Activated CD8-positive, alpha-beta T cell treated with anti-CD3 and anti-CD28 coated beads for 36 hours (primary cell): ENCODE measurements at regions not wholly inside any gene's neighbourhood (a gene's known extent, or its start where the extent isn't known, plus 50 kb on each side); places are given as distances from the start of the nearest gene placed in this dataset.
A peak's percentile ranks its signal among the peaks of the same experiment; 100 is the strongest.

Experiments used
- ATAC-seq: fragments of 200-7000 bp; cut with Tn5 transposase; one replicate; pipeline ENCODE4 v1.10.0; 2021; ENCODE audit warnings: mild to moderate bottlenecking, moderate library complexity
- CTCF ChIA-PET: fragments of 350-600 bp; sonication (Branson Sonifier 250); formaldehyde crosslinking; loops from one replicate; lab custom pipeline; 2021; ENCODE audit warnings: antibody characterized with exemption; lab: Charles Lee
- POLR2A ChIA-PET: fragments of 350-600 bp; sonication (Branson Sonifier 250); formaldehyde crosslinking; loops from one replicate; lab custom pipeline; 2021; ENCODE audit warnings: antibody characterized with exemption; lab: Charles Lee
- DNase-seq: peaks from one replicate; pipeline ENCODE4 v3.0.0-alpha.2; 2020
- H3K27ac Mint-ChIP-seq: one replicate; pipeline ENCODE4 v1.8.0; 2021; ENCODE audit warnings: mild to moderate bottlenecking, mixed read lengths
- H3K27me3 Mint-ChIP-seq: one replicate; pipeline ENCODE4 v1.8.0; 2021; ENCODE audit warnings: mixed read lengths
- H3K36me3 Mint-ChIP-seq: one replicate; pipeline ENCODE4 v1.8.0; 2021; ENCODE audit warnings: low read depth, mixed read lengths
- H3K4me1 Mint-ChIP-seq: one replicate; pipeline ENCODE4 v1.8.0; 2021; ENCODE audit warnings: low read depth, mixed read lengths
- H3K4me3 Mint-ChIP-seq: one replicate; pipeline ENCODE4 v1.8.0; 2021; ENCODE audit warnings: mild to moderate bottlenecking, moderate library complexity, mixed read lengths
- H3K9me3 Mint-ChIP-seq: one replicate; pipeline ENCODE4 v1.8.0; 2021; ENCODE audit warnings: mixed read lengths
- CTCF ChIP-seq: fragments of 200-600 bp; IDR thresholded peaks from one replicate; pipeline ENCODE4 v1.8.0; 2022; ENCODE audit warnings: antibody characterized with exemption, mild to moderate bottlenecking
- intact Hi-C: fragments of 100-400 bp; cut with micrococcal nuclease; formaldehyde crosslinking; loops from one replicate; pipeline ENCODE4 v1.10.0; 2022

- ChIA-PET POLR2A (interaction anchor here (0.6 kb wide), 1 partner anchor 110 kb away, joined by 3 read pairs; no protein-coding TSS in a partner anchor), CTCF (interaction anchor here (5.9 kb wide), 1 partner anchor 146 kb away, joined by 159 read pairs; no protein-coding TSS in a partner anchor)
- TF ChIP-seq CTCF = no peak
- H3K4me1 Mint-ChIP-seq = peaks cover 8% of the 10 kb centered on the region
- H3K4me3 Mint-ChIP-seq = no peak overlapping the region
- intact Hi-C loops = loop anchor here (10.0 kb wide), 1 partner anchor 495 kb away; no protein-coding TSS in a partner anchor
- no peak overlapping the region for H3K27ac Mint-ChIP-seq
- no peaks in the 10 kb centered on the region for H3K27me3 Mint-ChIP-seq
- no peak for ATAC-seq
- no peaks in the 10 kb centered on the region for H3K9me3 Mint-ChIP-seq
- no peaks in the 10 kb centered on the region for H3K36me3 Mint-ChIP-seq
- no peak for DNase-seq
These were observed 102.5 kb downstream of the EBNA1BP2 start for GRCh38 chr1:43069461-43070050.

GRCh38 chr1:43068911-43069310 is 103.2 kb downstream of the EBNA1BP2 start:
- no peak for DNase-seq
- Mint-ChIP-seq H3K4me3 (no peak overlapping the region), H3K36me3 (no peaks in the 10 kb centered on the region), H3K27me3 (no peaks in the 10 kb centered on the region), H3K9me3 (no peaks in the 10 kb centered on the region), H3K4me1 (peaks cover 8% of the 10 kb centered on the region), H3K27ac (no peak overlapping the region)
- POLR2A ChIA-PET = interaction anchor here (0.6 kb wide), 1 partner anchor 110 kb away, joined by 3 read pairs; no protein-coding TSS in a partner anchor
- no peak for TF ChIP-seq CTCF
- intact Hi-C loops = no loop called here
- no peak for ATAC-seq
- CTCF ChIA-PET = no interaction called here

- no peak overlapping the region for H3K27ac Mint-ChIP-seq
- ChIA-PET POLR2A (no interaction called here), CTCF (interaction anchor here (1.4 kb wide), 1 partner anchor 155 kb away, joined by 4 read pairs; no protein-coding TSS in a partner anchor)
- ATAC-seq (peak; percentile 34), DNase-seq (no peak)
- H3K4me1 Mint-ChIP-seq = peaks cover 6% of the 10 kb centered on the region
- no peaks in the 10 kb centered on the region for H3K9me3 Mint-ChIP-seq
- no peaks in the 10 kb centered on the region for H3K36me3 Mint-ChIP-seq
- peak overlapping the region; percentile 13 for H3K4me3 Mint-ChIP-seq
- no peak for TF ChIP-seq CTCF
- intact Hi-C loops = no loop called here
- no peaks in the 10 kb centered on the region for H3K27me3 Mint-ChIP-seq
These were observed 103.9 kb downstream of the EBNA1BP2 start for GRCh38 chr1:43067977-43068751.

- Mint-ChIP-seq H3K27ac (no peak overlapping the region), H3K27me3 (no peaks in the 10 kb centered on the region), H3K4me3 (peak overlapping the region; percentile 13), H3K9me3 (no peaks in the 10 kb centered on the region), H3K4me1 (peaks cover 6% of the 10 kb centered on the region), H3K36me3 (no peaks in the 10 kb centered on the region)
- ChIA-PET CTCF (interaction anchor here (1.4 to 3.9 kb wide), 2 partner anchors 145 to 154 kb away, joined by 4 to 21 read pairs; no protein-coding TSS in a partner anchor), POLR2A (no interaction called here)
- intact Hi-C loops = no loop called here
- DNase-seq = no peak
- ATAC-seq = no peak
- no peak for TF ChIP-seq CTCF
These were observed 104.8 kb downstream of the EBNA1BP2 start for GRCh38 chr1:43067233-43067745.

GRCh38 chr1:43066578-43066977 is 105.5 kb downstream of the EBNA1BP2 start:
- DNase-seq (no peak), ATAC-seq (no peak)
- no peak overlapping the region for H3K4me3 Mint-ChIP-seq
- no peaks in the 10 kb centered on the region for H3K9me3 Mint-ChIP-seq
- H3K36me3 Mint-ChIP-seq = no peaks in the 10 kb centered on the region
- TF ChIP-seq CTCF = no peak
- ChIA-PET CTCF (interaction anchor here (2.8 to 3.9 kb wide), 2 partner anchors 144 to 153 kb away, joined by 13 to 21 read pairs; no protein-coding TSS in a partner anchor), POLR2A (no interaction called here)
- H3K4me1 Mint-ChIP-seq = peaks cover 6% of the 10 kb centered on the region
- no peaks in the 10 kb centered on the region for H3K27me3 Mint-ChIP-seq
- intact Hi-C loops = no loop called here
- H3K27ac Mint-ChIP-seq = no peak overlapping the region
